IMR-90 (cell line): ENCODE measurements at regions not wholly inside any gene's neighbourhood (a gene's known extent, or its start where the extent isn't known, plus 50 kb on each side); places are given as distances from the start of the nearest gene placed in this dataset.

ENCODE experiments used
- MAZ ChIP-seq: IDR thresholded peaks from 2 replicates; pipeline ENCODE4 v1.6.1; 2012; ENCODE audit warnings: low read depth, mild to moderate bottlenecking, low read length, improper control_type of control experiment, moderate library complexity, borderline replicate concordance
- RAD21 ChIP-seq: IDR thresholded peaks from 2 replicates; pipeline ENCODE4 v1.6.1; 2012; ENCODE audit warnings: low read length, improper control_type of control experiment
- RFX5 ChIP-seq: IDR thresholded peaks from 2 replicates; pipeline ENCODE4 v1.8.0; 2012; ENCODE audit warnings: low read depth, mild to moderate bottlenecking, low read length, moderate library complexity
- TF ChIP-seq, protein P1 (sequence below): conservative IDR thresholded peaks from 2 replicates; pipeline ENCODE4 v1.5.1; 2012; ENCODE audit warnings: mild to moderate bottlenecking, low read depth, low read length, improper control_type of control experiment

DNA sequence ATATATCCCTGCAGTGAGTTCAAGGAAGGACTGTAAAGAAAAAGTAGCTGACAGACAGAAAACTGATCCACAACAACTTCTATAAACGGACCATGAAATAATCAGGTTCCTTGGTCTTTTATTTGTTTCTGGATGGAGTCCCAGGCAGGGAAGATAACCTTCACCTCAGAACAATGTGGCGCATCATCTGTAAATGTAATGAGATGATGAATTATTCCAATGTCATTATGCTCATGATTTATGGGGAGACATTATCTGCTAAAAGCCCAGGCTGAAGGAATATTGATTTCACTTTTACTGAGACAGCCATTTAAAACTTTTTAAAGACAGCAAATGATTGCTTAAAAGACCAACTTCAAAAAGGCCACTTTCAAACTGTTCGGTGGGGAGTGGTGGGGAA lies 354.9 kb upstream of the ADAMTS9 start:
- TF ChIP-seq, protein P1, sequence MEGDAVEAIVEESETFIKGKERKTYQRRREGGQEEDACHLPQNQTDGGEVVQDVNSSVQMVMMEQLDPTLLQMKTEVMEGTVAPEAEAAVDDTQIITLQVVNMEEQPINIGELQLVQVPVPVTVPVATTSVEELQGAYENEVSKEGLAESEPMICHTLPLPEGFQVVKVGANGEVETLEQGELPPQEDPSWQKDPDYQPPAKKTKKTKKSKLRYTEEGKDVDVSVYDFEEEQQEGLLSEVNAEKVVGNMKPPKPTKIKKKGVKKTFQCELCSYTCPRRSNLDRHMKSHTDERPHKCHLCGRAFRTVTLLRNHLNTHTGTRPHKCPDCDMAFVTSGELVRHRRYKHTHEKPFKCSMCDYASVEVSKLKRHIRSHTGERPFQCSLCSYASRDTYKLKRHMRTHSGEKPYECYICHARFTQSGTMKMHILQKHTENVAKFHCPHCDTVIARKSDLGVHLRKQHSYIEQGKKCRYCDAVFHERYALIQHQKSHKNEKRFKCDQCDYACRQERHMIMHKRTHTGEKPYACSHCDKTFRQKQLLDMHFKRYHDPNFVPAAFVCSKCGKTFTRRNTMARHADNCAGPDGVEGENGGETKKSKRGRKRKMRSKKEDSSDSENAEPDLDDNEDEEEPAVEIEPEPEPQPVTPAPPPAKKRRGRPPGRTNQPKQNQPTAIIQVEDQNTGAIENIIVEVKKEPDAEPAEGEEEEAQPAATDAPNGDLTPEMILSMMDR, result no peak
- no peak for TF ChIP-seq RAD21
- TF ChIP-seq RFX5, result no peak
- TF ChIP-seq MAZ, result no peak
